Mucosa of rectum (tissue), 2 donors: ENCODE measurements at regions not wholly inside any gene's neighbourhood (a gene's known extent, or its start where the extent isn't known, plus 50 kb on each side); places are given as distances from the start of the nearest gene placed in this dataset.

Source experiments
- H3K27ac ChIP-seq, 2 donors: one replicate each; pipeline ENCODE4 v1.7.0; 2013; ENCODE audit warnings: inconsistent platforms in 2 of 2, low read depth in 2 of 2, low read length in 2 of 2
- H3K27me3 ChIP-seq, 2 donors: one replicate each; pipeline ENCODE4 v1.7.0; 2013; ENCODE audit warnings: low read length in 2 of 2; ENCODE audit not compliant: control insufficient read depth in 2 of 2, insufficient read depth in 2 of 2
- H3K36me3 ChIP-seq, 2 donors: one replicate each; pipeline ENCODE4 v1.7.0; 2013; ENCODE audit warnings: low read length in 2 of 2; ENCODE audit not compliant: control insufficient read depth in 2 of 2, insufficient read depth in 2 of 2
- H3K4me1 ChIP-seq, 2 donors: one replicate each; pipeline ENCODE4 v1.7.0; 2013; ENCODE audit warnings: low read length in 2 of 2, mild to moderate bottlenecking in 1 of 2; ENCODE audit not compliant: control insufficient read depth in 2 of 2, insufficient read depth in 2 of 2
- H3K4me3 ChIP-seq, 2 donors: one replicate each; pipeline ENCODE4 v1.7.0; 2013; ENCODE audit warnings: low read length in 2 of 2
- H3K9ac ChIP-seq, 2 donors: one replicate each; pipeline ENCODE4 v1.7.0; 2013; ENCODE audit warnings: low read length in 2 of 2, low read depth in 1 of 2, mild to moderate bottlenecking in 1 of 2
- H3K9me3 ChIP-seq, 2 donors: one replicate each; pipeline ENCODE4 v1.7.0; 2013; ENCODE audit warnings: low read length in 2 of 2; ENCODE audit not compliant: control insufficient read depth in 2 of 2
- donor health status: healthy.
- donor health status: Normal muscosa, but diverticular disease.

- Histone ChIP-seq H3K4me3 (no peak overlapping the region), H3K4me1 (peaks cover 5 to 6% of the 10 kb centered on the region in 2 donors), H3K36me3 (no peaks in the 10 kb centered on the region), H3K9me3 (no peaks in the 10 kb centered on the region), H3K9ac (no peak overlapping the region), H3K27me3 (no peaks in the 10 kb centered on the region), H3K27ac (peak overlapping the region; percentile 34 to 66)
Measured at GRCh38 chr6:14903176-14904038, 342.5 kb upstream of the JARID2 start.

GRCh38 chr6:14905201-14905600 is 340.7 kb upstream of the JARID2 start:
- Histone ChIP-seq H3K9ac (no peak overlapping the region), H3K4me1 (peaks cover 5 to 6% of the 10 kb centered on the region in 2 donors), H3K4me3 (no peak overlapping the region), H3K36me3 (no peaks in the 10 kb centered on the region), H3K27me3 (no peaks in the 10 kb centered on the region), H3K9me3 (no peaks in the 10 kb centered on the region), H3K27ac (no peak overlapping the region)

DNA sequence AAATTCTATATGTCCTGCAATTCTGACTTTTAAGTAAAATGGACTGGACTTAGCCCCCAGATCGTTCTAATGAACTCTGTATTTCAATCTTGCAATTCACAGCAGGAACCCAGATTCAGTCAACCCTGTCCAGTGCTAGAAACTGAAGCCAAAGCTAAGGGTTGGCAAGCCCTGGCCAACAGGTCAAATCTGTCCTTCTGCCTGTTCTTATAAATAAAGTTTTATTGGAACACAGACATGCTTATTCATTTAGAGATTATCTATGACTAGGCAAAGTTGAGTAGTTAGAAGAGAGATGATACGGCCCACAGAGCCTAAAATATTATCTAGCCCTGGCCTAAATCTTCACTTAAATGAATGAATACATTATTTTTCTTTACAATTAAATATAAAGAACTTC is 339.2 kb upstream of the JARID2 start:
- Histone ChIP-seq H3K36me3 (no peaks in the 10 kb centered on the region), H3K27ac (no peak overlapping the region), H3K9ac (no peak overlapping the region), H3K27me3 (no peaks in the 10 kb centered on the region), H3K4me3 (no peak overlapping the region), H3K9me3 (no peaks in the 10 kb centered on the region), H3K4me1 (peaks cover 5 to 6% of the 10 kb centered on the region in 2 donors)

DNA sequence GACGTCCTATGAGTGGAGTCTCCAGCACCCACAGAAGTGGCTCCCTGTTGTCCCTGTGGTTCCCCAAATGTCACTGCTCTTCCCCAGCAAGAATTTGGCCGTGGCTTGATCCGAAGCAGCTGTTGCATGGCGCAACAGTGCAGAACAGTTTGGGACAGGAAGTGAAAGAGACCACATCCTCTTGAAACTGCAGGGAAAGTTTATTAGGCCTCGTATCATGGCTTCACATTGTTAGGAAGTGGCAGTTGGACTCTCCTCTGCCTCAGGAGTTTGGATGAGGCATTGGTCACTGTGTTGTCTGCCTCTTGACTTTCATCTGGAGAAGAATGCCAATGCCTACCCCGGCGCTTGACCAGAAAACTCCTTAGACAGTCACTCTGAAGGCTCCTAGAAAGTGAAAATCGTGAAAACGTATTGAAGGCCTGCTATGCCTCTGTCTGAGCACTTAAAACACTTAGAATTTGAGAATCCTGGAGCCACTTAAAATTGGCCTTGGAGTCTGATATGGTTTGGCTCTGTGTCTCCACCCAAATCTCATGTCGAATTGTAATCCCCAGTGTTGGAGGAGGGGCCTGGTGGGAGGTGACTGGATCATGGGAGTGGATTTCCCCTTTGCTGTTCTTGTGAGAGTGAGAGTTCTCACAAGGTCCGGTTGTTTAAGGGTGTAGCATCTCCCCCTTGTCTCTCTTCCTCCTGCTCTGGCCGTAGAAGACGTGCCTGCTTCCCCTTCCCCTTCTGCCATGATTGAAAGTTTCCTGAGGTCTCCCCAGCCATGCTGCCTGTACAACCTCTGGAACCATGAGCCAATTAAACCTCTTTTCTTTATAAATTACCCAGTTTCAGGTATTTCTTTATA is 334.9 kb upstream of the JARID2 start:
- H3K36me3 ChIP-seq, result no peaks in the 10 kb centered on the region
- no peaks in the 10 kb centered on the region for H3K4me1 ChIP-seq
- H3K27me3 ChIP-seq, result no peaks in the 10 kb centered on the region
- H3K9ac ChIP-seq, result no peak overlapping the region
- no peak overlapping the region for H3K4me3 ChIP-seq
- peak overlapping the region; percentile 29 to 35 for H3K27ac ChIP-seq
- no peaks in the 10 kb centered on the region for H3K9me3 ChIP-seq

DNA sequence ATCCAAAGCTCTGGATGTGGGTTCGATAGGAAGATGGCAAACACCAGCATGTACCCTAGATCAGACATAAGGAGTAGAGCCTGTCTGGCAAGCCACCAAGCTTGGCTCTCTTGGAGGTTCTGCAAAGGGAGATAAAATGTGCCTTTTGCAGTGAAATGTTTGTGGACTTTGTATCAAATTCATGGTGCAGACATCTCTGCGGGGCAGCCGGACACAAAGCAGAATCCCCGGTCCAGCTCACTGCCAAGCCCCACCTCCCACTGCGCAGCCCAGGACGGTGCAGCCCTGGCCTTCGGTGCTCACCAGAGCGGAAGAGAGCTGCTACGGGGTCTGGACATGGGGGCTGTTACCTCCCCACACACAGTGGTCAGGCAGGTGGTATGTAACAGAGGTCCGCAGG is 333.6 kb upstream of the JARID2 start:
- H3K9ac ChIP-seq, result no peak overlapping the region
- no peaks in the 10 kb centered on the region for H3K9me3 ChIP-seq
- H3K4me1 ChIP-seq, result no peaks in the 10 kb centered on the region
- no peak overlapping the region for H3K4me3 ChIP-seq
- H3K36me3 ChIP-seq, result no peaks in the 10 kb centered on the region
- no peak overlapping the region for H3K27ac ChIP-seq
- H3K27me3 ChIP-seq, result no peaks in the 10 kb centered on the region

DNA sequence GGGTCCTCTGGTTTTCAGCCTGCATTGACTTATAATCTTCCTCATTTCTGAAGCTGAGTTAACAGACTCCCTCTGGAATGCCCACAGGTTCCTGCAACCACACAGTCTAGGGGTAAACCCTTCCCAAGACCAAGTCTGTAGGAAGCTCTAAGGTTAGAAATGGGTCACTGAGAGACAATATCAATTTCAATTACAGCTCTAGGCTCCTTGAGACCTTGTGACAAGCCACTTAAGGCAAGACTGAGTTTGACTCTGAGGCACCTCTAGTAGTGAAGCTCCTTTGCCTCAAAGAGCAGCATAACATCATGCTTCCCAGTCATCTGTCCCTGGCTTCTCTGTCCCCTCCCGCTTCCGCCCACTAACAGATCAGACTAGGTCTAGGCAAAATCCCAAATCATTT is 333.2 kb upstream of the JARID2 start:
- H3K36me3 ChIP-seq, result no peaks in the 10 kb centered on the region
- no peaks in the 10 kb centered on the region for H3K9me3 ChIP-seq

GRCh38 chr6:14913931-14914330 is 331.9 kb upstream of the JARID2 start:
- H3K27ac ChIP-seq, result no peak overlapping the region
- H3K9ac ChIP-seq, result no peak overlapping the region
- no peaks in the 10 kb centered on the region for H3K4me1 ChIP-seq
- no peaks in the 10 kb centered on the region for H3K36me3 ChIP-seq
- no peaks in the 10 kb centered on the region for H3K27me3 ChIP-seq
- no peaks in the 10 kb centered on the region for H3K9me3 ChIP-seq
- H3K4me3 ChIP-seq, result no peak overlapping the region

More for the DNA sequence above, 333.2 kb upstream of the JARID2 start:
- Histone ChIP-seq H3K9ac (no peak overlapping the region), H3K4me3 (no peak overlapping the region), H3K27me3 (no peaks in the 10 kb centered on the region), H3K4me1 (no peaks in the 10 kb centered on the region), H3K27ac (no peak overlapping the region)

DNA sequence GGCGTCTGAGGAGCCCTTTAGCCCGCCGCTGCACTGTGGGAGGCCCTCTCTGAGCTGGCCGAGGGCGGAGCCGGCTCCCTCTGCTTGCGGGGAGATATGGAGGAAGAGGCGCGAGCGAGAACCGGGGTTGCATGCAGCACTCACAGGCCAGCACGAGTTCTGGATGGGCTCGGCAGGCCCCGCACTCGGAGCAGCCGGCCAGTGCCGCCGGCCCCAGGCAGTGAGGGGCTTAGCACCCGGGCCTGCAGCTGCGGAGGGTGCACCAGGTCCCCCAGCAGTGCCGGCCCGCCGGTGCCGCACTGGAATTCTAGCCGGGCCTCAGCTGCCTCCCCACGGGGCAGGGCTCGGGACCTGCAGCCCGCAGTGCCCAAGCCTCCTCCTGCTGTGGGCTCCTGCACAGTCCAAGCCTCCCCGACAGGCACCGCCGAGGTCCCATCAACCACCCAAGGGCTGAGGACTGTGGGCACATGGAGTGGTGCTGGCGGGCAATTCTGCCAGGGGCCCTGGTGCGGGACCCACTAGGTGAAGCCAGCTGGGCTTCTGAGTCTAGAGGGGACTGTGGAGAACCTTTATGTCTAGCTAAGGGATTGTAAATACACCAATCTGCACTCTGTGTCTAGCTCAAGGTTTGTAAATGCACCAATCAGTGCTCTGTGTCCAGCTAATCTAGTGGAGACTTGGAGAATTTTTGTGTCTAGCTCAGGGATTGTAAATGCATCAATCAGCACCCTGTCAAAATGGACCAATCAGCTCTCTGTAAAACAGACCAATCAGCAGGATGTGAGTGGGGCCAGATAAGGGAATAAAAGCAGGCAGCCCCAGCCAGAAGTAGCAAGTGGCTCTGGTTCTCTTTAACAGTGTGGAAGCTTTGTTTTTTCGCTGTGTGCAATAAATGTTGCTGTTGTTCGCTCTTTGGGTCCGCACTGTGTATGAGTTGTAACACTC is 329.7 kb upstream of the JARID2 start:
- Histone ChIP-seq H3K9ac (no peak overlapping the region), H3K9me3 (no peaks in the 10 kb centered on the region), H3K27ac (no peak overlapping the region), H3K4me1 (peaks cover under 1 to 3% of the 10 kb centered on the region in 2 donors), H3K4me3 (no peak overlapping the region), H3K36me3 (no peaks in the 10 kb centered on the region), H3K27me3 (no peaks in the 10 kb centered on the region)

- no peaks in the 10 kb centered on the region for H3K36me3 ChIP-seq
- H3K9me3 ChIP-seq, result no peaks in the 10 kb centered on the region
- H3K4me1 ChIP-seq, result peaks cover 3 to 8% of the 10 kb centered on the region in 2 donors
- H3K27ac ChIP-seq, result no peak overlapping the region
- H3K9ac ChIP-seq, result no peak overlapping the region
- H3K4me3 ChIP-seq, result no peak overlapping the region
- H3K27me3 ChIP-seq, result no peaks in the 10 kb centered on the region
Measured at GRCh38 chr6:14917109-14917910, 328.6 kb upstream of the JARID2 start.
